ENCODE measurements at regions not wholly inside any gene's neighbourhood (a gene's known extent, or its start where the extent isn't known, plus 50 kb on each side); places are given as distances from the start of the nearest gene placed in this dataset.
A peak's percentile ranks its signal among the peaks of the same experiment; 100 is the strongest.

DNA sequence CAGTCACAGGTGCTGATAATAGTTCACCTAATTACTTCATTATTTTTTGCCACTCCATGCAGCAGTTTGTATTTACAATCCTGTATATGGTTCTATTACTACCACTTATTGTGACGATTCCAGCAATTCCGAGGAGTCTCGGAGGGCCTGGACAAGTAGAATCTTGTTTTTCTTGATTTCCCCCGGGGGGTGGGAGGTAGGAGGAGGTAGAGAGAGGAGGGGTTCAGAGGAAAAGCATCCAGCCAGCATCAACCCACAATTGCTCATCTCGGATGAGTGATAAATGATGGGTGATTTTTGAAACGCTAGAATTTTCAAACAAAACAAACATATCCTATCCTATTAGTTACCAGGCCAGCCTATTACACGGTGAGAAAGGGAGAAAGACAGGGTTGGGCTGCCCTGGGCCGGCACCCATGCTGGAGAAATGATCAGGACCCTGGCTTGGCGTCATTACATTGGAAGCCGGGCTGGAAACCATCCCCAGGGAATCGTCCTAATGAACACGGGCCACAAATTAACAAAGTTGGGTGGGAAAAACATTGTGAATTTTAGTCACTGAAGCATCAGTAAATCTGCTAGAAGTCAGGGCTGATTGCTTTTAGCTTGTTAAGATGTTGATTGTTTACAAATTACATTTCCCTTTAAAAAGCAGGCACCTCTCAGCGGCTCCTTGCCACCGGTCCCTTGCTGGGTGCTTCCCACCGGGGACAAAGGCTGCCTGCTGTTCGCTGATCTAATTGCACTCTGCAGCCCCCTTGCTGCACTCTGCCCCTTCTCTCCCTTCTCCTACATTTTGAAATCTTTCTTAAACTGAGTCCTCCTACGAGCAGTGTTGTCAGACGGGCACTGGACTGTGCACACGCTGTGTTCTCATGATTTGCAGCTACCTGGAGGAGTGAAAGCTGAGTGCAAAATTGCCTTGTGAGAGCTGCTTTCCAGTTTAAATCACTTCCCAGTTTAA, 95.5 kb downstream of the FAM204A start:
- DNase-seq = no peak

DNA sequence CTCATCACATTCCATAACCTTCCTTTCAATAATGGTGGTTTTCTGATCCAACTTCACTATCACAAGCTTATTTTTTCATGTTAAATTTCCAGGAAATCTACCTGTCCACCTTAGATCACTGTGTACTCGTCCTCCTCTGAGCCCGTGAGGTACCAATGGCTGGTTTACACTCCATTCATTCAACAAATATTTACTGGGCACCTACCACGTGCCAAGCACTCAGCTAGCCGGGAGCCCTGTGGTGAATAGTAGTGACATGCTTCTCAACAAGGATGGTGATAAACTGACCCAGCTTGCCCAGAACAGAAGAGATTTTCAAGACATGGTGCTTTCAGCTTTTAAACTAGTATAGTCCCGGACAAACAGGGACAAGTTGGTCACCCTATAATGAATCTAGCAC, 98.2 kb downstream of the FAM204A start:
- DNase-seq = no peak

DNA sequence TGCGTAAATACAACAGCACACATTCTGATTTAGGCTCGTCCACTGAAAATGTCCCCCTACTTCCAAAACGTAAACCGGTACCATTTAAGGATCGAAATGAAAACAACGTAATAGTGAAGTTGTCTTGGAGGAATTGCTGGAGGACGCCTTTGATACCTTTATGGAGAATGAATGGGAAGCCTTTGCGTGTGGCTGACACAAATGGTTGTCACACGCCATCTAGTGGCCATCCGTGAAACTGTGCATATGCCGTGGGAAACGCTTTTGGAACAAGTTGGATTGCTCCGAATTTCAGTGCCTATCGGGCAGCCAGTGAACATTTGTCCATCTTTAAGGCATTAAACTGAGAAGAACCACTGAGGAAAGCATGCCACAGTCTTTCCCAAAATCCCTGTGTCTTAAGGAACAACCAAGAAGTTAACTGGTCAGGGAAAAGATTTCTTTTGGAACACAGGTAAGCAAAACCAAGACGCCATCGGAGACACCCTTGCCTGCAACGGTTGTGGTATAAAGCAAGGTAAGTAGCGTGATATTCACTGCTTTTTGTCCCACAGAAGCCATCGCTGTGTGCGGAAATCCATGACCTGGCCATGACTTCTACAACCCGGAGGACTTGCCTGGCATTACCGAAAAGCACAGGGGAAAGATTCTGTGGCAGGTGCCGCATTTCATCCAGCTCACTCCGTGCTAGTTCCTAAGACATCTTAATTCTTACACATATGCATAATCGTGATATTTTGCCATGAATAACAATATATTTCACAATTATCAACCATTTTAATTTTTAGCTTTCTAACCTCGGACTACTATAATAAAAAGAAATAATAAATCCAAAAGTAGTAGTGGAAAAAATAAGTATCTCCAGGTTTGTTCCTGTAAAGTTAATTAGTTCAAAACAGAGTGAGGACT, 100.6 kb downstream of the FAM204A start:
- peak; percentile 24 for DNase-seq

DNA sequence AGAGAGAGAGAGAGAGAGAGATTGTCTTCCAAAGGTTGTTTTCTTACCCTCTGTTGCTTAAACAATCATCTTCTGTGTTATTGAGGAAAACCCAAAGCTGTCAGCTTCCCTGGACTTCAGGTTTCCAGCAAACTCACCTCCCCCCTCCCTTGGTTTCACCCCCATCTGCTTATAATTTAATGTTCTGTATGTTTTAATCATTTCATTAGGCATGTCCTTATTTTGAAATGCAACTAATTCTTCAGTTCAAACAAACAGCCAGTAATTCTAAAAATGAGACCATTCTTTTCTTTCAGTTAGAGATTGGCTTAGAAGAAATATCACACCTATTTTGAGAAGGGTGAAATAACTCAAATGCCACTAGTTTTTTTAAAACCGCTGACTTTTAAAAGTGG, 102.9 kb downstream of the FAM204A start:
- DNase-seq = no peak

DNA sequence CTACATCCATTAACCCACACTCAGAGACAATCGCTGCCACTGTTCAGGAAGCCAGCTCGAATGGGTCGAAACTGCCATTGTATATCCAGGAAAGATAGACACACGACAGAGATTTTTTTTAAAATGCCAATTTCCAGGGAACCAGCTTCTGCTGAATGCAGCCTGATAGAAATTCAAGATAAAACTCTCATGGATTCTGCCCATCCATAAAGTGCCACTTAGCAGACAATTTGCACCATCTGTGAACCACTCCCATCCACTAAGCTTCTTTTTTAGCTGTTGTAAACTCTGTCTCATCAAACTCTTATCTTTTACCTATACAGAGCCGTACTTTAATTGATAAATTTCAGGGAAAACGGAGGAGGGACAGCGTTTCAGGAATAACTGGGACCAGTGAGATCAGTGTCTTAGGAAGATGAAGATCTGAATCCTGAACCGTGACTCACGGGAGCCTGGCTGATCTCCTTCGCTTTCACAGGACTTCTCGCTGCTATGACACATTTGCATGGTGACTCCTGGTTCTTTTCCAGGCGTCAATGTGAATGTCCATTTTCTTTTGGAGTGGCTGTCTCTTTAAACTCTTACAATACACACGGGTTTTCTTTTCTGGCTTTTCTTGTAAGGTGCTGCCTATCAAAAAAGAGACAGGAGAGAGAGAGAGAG, 103.4 kb downstream of the FAM204A start:
- DNase-seq = no peak

DNA sequence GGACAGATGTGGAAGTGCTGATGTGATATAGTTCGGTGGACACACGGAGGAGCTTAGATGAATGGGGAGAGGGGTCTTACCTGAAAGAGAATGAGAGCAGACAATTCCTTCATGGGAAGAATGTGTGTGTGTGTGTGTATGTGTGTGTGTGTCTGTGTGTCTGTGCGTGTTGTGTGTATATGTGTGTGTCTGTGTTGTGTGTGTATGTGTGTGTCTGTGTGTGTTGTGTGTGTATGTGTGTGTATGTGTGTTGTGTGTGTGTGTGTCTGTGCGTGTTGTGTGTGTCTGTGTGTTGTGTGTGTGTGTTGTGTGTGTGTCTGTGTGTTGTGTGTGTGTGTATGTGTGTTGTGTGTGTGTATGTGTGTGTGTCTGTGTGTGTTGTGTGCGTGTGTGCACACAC, 104.2 kb downstream of the FAM204A start:
- no peak for DNase-seq

DNA sequence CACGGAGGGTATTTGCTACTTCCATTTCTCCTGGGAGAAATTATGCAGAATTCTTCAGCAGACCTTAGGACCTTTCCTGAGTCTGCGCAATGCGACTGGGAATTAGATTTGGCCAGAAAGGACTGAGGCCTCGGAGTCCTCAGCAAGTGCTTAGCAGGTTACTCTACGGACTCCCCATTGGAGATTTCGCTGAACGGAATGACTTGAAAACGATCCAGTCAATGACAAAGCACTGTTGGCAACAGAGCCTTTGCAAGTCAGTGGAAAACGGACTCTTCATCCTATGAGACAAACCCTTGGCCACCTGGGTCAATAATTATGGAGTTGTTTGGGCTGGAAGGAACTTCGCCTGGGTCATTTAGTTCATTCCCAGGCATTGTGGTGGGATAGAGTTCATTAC, 107.4 kb downstream of the FAM204A start:
- DNase-seq = no peak

DNA sequence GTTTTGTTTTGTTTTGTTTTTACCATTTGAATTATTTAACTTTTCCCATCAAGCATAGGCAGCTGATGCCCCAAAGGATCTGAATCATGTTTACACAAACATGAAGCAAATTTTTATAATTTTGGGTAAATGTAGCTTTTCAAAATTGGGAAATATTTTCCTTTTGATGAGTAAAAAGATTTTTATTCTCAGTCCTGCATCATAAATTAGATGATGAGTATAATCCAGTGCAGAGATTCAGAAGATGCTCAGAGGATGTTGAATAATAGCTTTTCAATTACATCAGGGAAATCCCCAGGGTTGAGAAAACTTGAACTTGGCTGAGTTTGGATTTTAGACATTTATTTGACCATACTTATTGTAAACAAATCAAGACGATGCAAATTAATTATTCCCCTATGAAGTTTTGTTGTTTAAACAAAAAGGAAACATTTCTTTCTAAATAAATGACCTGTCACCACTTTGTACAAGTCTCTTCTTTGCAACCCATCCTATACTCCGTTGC, 121.7 kb downstream of the FAM204A start:
- DNase-seq = no peak

DNA sequence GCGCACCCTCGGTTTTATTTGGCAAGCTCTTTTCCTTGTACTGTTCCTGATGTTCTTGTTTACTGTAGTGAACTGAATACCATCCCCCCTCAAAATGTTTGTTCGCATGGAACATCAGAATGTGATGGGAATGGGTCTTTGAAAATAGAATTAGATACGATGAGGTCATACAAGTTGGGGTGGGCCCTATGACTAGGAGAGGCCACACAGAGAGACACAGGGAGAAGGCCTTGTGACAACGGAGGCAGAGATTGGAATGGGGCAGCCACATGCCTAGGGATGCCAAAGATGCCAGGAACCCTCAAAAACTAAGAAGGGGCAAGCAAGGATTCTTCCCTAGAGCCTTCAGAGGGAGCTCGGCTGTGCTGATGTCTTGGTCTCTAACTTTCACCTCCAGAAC, 123.6 kb downstream of the FAM204A start:
- DNase-seq = no peak

DNA sequence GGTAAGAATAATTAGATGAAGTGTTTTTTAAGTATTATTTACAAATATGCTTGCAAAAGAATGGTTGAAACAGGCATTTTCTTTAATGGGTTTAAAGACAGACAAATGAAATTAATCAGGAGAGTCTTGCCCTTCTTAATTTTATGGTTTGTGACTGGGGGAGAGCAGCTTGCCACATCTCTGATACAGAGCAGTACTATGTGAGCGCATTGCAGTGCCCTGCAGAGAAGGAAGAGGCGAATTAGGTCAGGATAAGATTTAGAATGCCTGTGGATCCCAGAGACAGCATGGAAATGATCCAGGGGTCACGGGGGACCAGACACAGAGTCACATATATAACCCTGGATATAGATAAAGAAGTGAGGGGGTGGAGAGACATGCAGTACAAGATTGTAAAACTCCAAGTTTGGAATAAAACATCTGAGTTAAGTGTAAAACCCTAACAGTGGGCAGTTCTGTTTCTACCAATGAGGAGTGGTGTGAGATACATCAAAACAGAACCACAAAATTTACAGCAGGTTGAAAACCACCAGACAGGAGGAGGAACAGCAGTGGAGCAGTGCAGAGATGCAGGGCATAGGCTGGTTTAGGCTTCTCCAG, 125.5 kb downstream of the FAM204A start:
- no peak for DNase-seq

DNA sequence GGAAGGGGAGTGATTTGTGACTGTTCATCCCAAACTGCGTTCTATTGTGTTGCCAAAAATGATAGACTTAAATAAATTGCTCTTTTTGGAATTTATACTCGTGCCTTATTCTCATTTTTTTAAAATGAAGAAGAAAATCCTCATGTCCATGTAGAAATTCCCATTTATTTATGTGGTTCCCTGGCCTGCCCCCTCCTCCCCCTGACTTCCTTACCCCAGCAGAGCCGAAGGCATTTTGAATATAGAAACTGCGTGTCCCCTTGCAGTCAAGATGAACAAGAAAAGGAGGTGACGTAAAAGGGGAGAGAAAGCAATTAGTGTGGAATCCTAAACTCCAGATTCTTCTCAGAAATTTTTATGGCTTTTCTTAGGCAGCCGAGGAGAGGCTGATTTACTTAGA, 126.1 kb downstream of the FAM204A start:
- DNase-seq = no peak

DNA sequence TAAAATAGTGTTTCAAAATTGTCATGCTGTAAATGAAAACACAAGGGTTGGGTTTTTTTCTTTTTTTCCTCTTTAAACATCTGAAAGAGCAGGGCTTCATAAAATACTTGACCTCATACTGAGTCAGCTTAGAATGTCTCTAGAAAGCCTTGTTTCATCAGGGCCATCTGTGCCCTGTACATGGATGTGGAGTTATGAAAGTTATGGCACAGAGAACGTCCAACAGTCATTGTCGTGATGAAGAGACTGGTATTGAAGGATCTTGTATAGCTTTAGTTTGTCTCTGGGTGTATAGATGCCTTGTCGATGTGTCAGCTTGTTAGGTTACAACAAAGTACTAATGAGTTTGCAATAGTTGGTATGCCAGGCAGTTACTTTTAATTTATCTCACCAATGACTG, 127.3 kb downstream of the FAM204A start:
- DNase-seq = no peak

DNA sequence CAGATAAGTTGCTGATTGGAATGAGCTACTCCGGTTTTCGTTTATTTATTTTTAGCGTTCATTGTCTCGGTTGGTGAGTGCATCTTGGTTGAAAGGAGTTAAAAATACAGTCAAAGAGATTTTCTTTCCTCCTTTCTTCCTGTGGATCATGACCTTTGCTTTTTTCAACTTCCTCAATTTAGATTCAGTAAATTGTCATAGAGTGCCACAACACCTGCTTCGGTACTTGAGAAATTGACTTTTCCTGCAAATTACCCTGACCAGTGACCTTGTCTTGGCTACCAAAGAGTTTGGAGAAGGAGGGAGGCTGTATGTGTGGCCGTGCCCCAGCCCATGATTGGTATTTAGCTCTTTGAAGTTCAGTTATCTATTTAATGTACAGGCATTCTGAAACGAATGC, 128.7 kb downstream of the FAM204A start:
- DNase-seq = no peak

DNA sequence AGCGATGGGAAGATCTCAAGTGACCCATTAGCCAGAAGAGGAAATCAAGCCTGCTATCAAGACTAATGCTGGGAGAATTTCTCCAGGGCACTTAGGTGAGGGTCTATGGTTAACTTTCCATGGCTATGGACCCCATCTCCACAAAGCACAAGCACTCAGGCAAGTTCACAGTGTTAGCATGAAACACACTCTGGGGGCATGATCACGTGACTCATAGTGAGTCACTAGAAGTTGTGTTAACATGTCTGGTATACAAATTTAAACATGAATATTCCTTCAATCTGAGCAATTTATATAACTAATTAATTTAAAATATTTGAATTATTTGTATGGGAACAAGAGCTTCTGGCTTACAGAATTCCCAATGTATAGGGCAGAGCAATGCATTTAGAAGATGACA, 131.8 kb downstream of the FAM204A start:
- no peak for DNase-seq

DNA sequence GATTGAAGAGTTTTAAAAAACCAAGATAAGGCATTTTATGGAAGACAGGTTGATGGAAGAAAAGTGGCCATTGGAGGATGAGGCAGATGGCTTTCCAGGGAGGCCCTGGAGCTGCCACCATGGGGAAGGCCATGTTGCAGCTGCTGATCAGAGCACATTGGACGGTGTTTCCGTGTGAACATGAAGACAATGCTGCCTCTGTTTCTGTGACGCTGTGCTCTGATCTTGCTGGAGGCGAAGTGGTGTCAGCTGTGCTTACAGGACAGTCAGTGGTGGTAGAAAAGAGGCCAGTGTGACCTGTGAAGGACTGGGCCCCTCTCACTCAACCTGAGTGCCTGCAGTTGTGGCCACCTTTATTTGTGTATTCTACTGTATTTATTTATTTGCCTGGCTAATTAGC, 132.9 kb downstream of the FAM204A start:
- DNase-seq = no peak

DNA sequence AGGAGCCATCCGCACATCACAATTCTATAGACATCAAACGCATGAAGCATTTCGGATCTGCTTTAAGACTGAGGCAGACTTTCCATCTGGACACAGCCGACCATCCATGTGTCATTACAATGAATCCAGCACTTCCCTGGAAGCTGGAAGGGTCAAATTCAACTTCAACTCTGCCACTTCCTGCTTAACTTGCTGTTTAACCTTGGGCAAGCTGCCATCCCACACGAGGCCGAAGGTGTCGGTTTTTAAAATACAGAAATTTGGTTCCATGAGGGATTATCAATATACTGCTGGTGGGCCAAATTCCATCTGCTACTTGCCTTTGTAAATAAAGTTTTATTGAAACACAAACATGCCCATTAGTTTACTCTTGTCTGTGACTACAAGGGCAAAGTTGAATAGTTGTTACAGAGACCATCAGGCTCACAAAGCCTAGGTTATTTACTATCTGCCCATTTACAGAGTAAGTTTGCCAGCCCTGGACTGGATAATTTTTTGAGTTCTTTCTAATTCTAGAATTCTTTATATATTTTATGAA, 134.6 kb downstream of the FAM204A start:
- no peak for DNase-seq

DNA sequence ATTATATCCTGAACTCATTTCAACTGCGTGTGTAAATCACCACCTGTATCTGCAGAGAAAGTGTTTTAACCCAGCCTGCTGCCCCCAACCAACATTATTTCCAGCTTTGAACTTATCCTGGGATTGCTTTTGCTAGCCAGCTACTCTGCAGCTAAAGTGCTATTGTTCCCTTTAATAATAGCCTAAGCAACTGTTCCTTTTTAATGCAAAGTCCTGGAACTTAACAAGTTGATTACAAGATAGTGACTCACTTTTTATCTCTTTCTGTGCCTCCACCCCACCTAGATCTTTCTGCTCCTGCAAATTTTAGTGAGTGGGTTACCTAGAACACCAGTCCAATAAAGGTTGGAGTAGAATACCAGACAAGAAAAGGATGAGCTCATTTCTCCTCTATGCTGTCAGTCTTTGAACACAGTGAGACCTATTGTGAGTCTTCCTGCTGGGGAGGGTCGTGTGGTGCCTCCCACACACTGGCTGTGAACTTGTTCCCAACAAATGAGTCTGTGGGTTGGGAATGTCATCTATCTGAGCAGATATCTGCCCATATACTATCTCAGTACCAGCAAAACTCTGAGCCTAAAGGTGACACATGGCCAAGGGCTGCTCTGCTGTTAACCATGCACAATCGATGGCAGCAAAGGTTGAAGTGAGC, 137.7 kb downstream of the FAM204A start:
- DNase-seq = no peak

DNA sequence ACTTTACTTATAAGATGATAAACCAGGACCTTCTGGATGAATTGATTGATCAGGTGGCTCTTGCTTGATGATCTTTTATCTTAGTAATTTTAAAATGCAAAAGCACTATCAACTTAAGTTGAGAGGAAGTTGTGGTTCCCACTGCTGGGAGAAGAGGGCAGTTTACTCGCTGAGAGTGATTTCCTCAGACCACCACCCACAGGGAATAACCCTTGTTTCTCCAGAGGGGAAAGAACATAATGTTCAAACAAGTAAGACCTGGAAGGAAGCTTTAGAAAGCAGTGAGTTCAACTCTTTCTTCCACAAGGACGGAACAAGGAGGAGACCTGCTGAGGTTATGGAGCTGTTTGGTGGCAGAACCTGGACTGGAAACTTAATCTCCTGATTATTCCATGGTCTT, 138.7 kb downstream of the FAM204A start:
- no peak for DNase-seq

DNA sequence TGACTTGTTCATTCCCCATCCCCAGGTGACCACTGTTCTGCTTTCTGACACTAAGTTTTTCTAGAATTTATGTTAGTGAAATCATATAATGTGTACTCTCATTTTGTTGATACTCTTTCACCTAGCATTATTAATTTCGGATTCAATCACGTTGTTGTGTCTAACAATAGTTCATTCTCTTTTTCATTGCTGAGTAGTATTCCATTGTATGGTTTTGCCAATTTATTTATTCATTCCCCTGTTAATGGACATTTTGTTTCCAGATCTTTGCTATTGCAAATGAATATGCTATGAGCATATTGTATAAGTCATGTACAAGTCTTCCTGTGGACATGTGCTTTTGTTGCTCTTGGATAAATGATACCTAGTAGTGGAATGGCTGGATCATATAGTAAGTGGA, 146.4 kb downstream of the FAM204A start:
- no peak for DNase-seq

DNA sequence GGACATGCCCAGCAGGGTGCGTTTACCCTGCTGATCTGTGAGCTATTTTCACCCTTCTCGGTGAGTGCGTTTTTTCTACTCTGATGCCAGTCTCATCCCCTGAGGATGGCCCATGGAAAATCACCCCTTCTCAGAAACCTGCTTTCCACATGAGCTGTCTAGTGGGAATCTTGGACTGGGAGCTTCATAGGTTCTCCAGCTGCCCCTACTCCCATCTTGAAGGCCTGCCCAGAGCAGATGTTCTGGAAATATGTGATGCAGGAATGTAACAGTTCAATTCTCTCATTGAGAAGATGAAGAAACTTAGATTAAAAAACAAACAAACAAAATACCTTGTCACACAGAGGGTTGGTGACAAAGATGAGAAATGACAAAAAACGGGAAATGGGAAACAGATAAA, 146.9 kb upstream of the RAB11FIP2 start:
- no peak for DNase-seq

DNA sequence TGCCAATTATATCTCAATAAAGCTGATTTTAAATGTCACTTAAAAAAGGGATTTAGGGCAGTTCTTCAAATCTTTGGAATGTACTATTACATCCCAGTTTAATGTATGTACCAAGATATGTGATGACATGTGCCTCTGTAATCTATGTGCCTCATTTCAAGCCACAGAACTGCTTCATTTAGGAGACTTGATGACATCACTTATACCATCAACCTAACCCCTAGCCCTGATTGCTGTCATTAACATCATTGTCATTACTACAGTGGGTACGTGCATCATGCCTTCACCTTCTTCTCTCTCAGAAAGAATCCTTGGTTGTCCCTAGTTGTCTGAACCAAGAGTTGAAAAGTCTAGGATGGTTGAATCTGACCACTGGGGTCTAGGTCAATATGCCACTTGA, 134.3 kb upstream of the RAB11FIP2 start:
- DNase-seq = no peak

DNA sequence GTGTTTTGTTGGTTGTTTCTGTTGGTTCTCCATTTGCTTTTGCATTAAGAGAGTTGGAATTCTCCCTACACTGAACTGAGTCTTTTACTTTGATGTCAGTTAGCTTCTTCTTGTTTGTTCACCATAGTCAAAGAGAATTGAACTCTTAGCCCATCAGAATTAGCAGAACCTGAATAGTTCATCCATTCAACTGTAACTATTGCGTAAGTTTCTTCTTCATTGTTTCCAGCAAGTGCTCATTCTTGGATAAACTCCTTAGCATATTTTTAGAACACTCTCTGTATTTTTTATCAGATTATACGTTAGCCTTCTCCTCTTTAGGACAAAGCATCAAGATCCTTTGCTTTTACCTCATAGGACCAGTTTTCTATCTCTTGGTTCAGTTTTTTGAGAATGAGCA, 128.4 kb upstream of the RAB11FIP2 start:
- no peak for DNase-seq

All from NCI-H524 treated with DMSO at 0.1 percent for 48 hours (cell line).